T47D (cell line): ENCODE measurements at regions not wholly inside any gene's neighbourhood (a gene's known extent, or its start where the extent isn't known, plus 50 kb on each side); places are given as distances from the start of the nearest gene placed in this dataset.

Experiments
- DNase-seq, 2 experiments: peaks; one replicate each; pipeline versions ENCODE4 v3.0.0 to v3.0.0-alpha.2; 2011 to 2012; ENCODE audit warnings: low read depth in 1 of 2, low spot score in 1 of 2
- JUND ChIP-seq: IDR thresholded peaks from 2 replicates; pipeline ENCODE4 v1.6.1; 2012; ENCODE audit warnings: low read depth
- in situ Hi-C: cut with HindIII; loops from 2 replicates; pipeline ENCODE4 v1.10.0; 2016; ENCODE audit warnings: low sequenced_read_pairs, low pct_unique_long_range_greater_than_20kb

DNA sequence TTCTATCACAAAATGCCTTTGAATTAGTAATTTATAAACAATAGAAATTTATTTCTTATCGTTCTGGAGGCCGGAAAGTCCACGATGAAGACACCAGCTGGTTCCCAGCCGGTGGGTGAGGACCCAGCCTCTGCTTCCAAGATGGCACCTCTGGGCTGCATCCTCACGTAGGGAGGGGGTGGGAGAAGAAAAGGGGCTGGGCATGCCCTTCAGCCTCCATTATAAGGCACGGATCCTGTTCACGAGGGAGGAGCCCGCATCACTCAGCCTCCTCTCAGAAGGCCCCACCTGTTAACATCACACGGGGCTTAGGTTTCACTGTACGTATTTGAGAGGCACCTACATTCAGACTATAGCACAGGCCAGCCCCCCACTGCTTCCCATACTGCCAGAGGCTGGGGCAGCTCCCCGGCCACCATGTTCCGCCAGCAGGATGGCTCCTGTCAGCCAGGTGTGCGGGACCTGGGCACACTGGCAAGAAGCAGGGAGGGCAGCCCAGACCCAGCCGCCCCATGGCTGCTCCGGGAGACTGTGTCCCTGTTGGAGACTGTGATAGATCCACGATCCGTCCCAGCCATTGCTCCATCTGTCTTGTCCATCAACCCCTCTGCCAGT is 131.6 kb downstream of the SOX1 start:
- no peak for TF ChIP-seq JUND
- in situ Hi-C loops = no loop called here
- no peak for DNase-seq

DNA sequence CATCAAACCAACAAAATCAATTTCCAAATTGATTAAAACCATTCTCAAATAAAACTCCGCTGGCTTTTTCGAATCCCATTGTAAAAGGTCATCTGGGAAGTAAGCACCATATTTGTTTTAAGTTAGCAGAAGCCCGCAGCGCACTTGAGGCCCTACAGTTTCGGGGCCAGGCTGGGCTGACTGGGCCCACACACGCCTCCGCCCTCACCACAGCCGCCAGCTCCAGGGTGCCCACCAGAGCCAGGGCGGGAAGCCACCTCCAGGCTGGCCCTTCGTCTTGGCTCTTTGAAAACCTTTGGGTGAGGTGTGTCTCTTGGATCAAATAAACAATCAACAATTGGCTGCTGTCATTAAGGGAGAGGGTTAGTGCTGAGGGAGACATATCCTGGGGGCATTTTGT is 133.3 kb downstream of the SOX1 start:
- no peak for TF ChIP-seq JUND
- in situ Hi-C loops = no loop called here
- DNase-seq = no peak

DNA sequence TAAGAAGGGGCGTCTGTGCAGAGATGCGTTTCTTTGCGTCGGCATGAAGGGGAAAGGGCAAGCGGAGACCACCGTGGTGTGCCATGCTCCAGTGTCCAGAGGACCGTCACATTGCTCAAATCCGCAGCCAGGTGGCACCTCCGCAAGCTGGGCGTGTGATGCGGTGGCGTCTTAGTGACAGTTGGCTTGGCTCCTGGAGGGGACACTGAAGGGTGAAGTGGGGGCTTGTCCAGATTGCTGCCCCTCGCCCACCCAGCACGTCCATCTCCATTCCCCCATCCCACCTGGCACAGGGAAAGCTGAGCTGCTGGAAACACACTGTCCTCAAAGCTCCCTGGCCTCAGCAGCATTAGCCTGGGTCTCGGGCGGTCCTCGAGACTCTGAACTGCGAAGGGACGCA is 135.3 kb downstream of the SOX1 start:
- DNase-seq = no peak
- in situ Hi-C loops = no loop called here
- no peak for TF ChIP-seq JUND

DNA sequence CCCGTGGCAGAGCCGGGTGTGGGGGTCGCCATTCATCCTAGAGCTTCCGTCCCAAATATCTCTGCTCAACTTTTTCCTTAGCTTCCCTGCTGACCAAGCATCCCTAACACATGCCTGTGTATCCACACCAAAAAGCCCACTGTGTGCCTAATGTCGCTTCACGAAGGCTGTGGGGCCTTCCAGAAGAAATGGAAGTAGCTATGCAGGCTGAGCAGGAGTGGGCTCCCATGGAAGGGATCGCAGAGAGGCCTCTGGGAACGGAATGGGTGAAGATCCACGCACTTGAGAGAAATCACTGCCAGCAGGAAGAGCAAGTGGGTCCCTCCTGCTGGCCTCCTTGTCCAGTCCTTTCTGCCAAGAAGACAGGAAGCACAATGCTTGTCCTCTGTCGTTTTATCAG is 136.0 kb downstream of the SOX1 start:
- no peak for TF ChIP-seq JUND
- DNase-seq = no peak
- in situ Hi-C loops = no loop called here

DNA sequence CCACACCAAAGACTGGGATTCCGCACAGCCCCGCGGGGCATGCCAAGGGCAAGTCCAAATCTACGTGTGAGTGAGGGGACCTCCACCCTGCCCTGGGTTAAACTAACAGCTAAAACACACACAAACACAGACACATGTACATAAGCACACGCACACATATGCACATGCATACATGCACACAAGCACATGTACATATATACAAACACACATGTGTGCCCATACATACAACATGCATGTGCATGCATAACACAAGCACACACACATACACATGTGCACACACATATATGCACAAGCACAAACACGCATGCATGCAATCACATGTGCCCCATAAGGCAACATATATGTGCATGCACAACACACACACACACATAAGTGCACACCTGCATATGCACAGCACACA is 136.7 kb downstream of the SOX1 start:
- in situ Hi-C loops = no loop called here
- DNase-seq = no peak
- no peak for TF ChIP-seq JUND

DNA sequence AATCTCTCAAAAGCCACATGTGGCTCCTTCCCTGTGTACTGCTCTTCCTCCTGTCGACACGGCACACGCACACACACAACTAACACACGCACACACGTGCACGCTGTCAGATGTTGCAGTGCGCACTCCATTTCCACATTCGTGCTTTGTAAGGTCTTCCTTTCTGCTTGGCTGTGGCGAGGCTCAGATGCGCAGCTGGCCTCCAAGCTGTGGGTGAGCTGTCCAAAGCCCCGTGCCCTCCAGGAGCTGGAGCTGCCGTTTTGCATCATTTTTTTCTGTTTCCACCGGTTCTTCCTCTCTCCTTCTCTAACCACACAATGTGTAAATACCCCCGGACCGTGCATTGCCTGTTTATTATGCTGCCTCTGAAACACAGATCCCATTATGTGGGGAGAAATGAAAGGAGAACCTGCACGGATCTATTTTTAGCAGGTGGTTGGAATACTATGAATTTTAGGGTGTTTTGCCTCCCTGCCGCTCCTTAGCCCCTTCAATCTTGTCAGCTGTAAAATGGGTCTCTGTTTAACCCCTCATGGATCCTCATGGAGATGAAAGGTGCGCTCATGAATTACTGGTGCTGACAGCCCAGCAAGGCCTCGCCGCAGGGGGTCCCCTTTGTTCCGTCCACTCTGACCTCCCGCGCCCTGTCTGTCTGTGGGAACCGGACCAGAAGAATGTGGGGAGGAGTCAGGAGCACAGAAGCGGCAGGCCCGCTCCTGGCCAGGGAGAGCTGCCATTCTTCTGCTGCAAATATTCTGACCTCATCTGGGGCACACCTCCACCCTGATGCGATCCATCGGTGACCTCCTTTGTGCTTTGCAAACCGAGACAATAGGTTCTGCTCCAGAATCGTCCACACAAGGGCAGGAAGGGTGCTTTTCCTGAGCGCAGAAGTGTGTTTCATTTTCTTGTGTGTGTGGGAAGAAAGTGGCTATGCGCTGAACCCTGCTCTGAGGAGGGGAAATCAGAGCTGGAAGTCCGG is 137.7 kb downstream of the SOX1 start:
- no peak for DNase-seq
- in situ Hi-C loops = no loop called here
- no peak for TF ChIP-seq JUND

DNA sequence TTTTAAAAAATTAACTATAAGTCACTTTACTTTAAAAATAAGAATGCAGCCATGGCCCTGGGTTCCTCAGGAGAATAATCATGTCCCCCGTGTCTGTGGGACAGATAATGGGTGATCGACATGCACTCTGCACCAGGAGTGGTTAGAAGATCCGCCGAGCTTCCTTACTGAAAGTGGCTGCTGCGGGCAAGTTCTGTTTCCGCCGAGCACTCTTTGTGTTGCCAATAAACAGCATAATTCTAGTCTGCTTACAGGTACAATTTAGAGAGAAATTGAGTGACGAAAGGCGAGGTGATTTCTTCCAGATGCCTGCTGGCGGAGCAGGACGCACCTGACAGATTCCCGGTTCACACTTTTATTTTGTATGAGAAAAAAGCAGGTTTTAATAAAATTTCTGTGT is 139.0 kb downstream of the SOX1 start:
- no peak for TF ChIP-seq JUND
- DNase-seq = no peak
- in situ Hi-C loops = no loop called here

DNA sequence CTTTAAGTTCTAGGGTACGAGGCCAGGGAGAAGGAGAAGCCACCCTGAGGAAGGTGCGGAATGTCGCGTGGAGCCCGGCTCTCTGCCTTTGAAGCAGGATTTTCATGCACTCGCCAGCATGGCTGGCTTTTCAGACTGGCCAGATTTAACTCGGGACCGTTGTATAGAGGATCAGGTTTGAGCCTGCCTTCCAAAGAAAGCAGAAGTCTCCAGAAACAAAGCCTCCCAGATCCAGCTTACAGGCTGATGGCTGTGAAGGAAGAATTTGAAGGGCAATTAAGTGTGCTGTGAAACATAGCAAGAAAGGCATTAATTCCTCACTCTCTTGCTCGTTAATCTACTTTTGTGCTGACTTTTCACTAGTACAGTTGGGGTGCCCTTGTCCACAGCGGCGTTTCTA is 140.2 kb downstream of the SOX1 start:
- no peak for TF ChIP-seq JUND
- in situ Hi-C loops = no loop called here
- DNase-seq = no peak

DNA sequence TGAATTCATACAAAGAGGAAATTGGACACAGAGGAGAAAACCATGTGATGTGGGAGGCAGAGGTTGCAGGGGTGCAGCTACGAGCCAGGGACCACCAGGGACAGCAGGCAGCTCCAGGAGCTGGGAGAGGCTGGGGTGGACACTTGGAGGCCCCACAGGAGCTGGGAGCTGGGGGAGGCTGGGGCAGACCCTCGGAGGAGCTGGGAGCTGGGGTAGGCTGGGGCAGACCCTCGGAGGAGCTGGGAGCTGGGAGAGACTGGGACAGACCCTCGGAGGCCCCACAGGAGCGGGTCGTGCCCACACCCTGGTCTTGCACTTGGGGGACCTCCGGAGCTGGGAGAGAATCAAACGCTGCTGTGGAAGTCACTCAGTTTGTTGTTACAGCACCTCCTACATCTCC is 141.7 kb downstream of the SOX1 start:
- in situ Hi-C loops = no loop called here
- no peak for DNase-seq

DNA sequence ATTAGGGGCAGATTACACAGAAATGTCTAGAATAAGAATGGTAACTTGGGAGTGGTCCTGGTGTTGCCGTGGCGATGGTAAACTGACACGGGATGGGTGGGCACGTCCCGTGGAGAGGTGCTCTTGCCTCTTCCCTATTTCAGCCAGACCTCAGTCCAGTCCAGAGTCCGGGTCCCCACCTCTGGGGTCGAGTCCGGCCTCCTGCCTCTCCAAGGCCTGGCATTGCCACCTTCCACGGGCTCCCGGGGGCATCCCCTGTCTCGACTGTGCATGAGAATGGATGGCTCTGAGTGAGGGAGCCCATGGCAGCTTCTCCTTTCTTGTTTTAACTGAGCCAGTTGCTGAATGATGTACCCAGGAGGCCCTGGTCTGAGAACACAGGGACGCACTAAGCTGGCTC is 142.3 kb downstream of the SOX1 start:
- TF ChIP-seq JUND = no peak
- no peak for DNase-seq
- in situ Hi-C loops = no loop called here

More for the DNA sequence above, 141.7 kb downstream of the SOX1 start:
- TF ChIP-seq JUND = no peak

DNA sequence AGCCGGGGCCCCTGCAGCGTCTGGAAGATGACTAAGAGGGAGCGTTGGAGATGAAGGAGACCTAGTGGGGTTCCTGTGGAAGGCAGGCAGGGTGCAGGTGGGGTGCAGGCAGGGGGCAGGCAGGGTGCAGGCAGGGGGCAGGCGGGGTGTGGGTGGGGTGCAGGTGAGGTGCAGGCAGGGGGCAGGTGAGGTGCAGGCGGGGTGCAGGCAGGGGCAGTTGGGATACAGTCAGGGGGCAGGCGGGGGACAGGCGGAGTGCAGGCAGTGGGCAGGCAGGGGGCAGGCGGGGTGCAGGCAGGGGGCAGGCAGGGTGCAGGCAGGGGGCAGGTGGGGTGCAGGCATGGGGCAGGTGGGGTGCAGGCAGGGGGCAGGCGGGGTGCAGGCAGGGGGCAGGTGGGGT is 142.8 kb downstream of the SOX1 start:
- in situ Hi-C loops = no loop called here
- TF ChIP-seq JUND = no peak
- DNase-seq = no peak

DNA sequence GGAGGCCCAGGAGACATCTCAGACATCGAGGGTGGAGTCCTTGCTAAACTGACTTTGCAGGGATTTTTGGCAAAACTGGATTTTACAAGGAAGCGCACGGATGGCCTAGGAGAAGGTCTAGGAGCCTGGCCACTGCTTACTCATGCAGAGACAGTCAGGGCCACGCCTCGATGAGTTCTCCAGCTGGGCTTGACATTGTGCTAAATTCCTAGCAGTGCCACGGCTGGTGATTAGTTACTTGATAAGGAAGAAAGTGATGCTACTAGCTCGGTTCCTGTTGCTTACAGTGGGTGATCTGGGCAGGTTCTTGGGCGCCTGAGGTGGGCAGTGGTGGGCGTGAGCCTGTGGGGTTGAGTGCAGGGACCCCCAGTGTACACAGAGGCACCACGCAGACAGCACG is 143.4 kb downstream of the SOX1 start:
- in situ Hi-C loops = no loop called here
- DNase-seq = no peak
- no peak for TF ChIP-seq JUND

DNA sequence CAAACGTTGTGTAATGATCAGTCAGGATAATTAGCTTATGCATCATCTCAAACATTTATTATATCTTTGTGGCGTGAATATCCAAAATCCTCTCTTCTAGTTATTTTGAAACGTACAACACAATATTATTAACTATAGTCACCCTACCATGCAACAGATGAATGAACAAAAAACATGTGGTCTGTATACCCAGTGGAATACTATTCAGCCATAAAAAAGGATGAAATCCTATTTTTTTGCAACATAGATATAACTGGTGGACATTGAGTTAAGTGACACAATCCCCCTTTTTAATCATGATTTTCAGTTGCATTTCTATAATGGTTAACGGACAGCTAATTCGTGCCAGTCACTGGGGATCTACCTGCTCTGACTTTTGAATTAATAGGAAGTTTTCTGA is 145.6 kb downstream of the SOX1 start:
- in situ Hi-C loops = no loop called here
- no peak for DNase-seq
- no peak for TF ChIP-seq JUND
